ENCODE measurements at regions not wholly inside any gene's neighbourhood (a gene's known extent, or its start where the extent isn't known, plus 50 kb on each side); places are given as distances from the start of the nearest gene placed in this dataset.

- POLR2A ChIA-PET: no interaction called here
- H3K9me3 ChIP-seq (replicated peaks; ENCODE audit: control insufficient read depth, insufficient read depth, low read length): no peaks in the 10 kb centered on the region
- H3K36me3 ChIP-seq (ENCODE audit: control insufficient read depth in 2 of 2, extremely low read depth in 1 of 2, insufficient read depth in 2 of 2, low read length in 2 of 2): no peaks in the 10 kb centered on the region
- FAIRE-seq (no peak), DNase-seq (ENCODE audit: low read depth, low spot score) (peak; percentile 1)
- no peak overlapping the region for H3K9ac ChIP-seq (replicated peaks; ENCODE audit: extremely low read depth, insufficient read depth, low read length)
- no peaks in the 10 kb centered on the region for H3K79me2 ChIP-seq (ENCODE audit: control insufficient read depth, insufficient read depth, low read length)
- no peak overlapping the region for H3K27ac ChIP-seq (ENCODE audit: insufficient read depth, low read depth, low read length)
- H3K27me3 ChIP-seq (ENCODE audit: control insufficient read depth in 2 of 2, insufficient read depth in 2 of 2, low read length in 2 of 2): no peaks in the 10 kb centered on the region
- H3K9me1 ChIP-seq (replicated peaks; ENCODE audit: control insufficient read depth, extremely low read depth, insufficient read depth, low read length): no peaks in the 10 kb centered on the region
- no peak overlapping the region for H3K4me3 ChIP-seq (replicated peaks in 1 of 3; ENCODE audit: insufficient read depth in 1 of 3, low read depth in 1 of 3, low read length in 3 of 3)
- CTCF ChIA-PET: no interaction called here
- TF ChIP-seq GATA2 (IDR thresholded peaks at IDR 0.05; ENCODE audit: insufficient read depth, insufficient read length, low read depth, low read length) (no peak), MAX (IDR thresholded peaks at IDR 0.05; ENCODE audit: insufficient read depth, insufficient read length) (no peak), JUN (IDR thresholded peaks at IDR 0.05; ENCODE audit: borderline replicate concordance, insufficient read depth, insufficient read length, low read depth) (no peak), MYC (IDR thresholded peaks at IDR 0.05; ENCODE audit: low read depth, low read length) (no peak), EZH2 (IDR thresholded peaks at IDR 0.05; ENCODE audit: borderline replicate concordance, low read depth, low read length, severe bottlenecking) (no peak), POLR2AphosphoS5 (IDR thresholded peaks at IDR 0.05; ENCODE audit: insufficient read depth, low read depth, low read length) (no peak), POLR2A (IDR thresholded peaks at IDR 0.05; ENCODE audit: low read depth, low read length) (no peak), FOS (IDR thresholded peaks at IDR 0.05; ENCODE audit: borderline replicate concordance, insufficient read depth, low read length) (no peak)
- TF ChIP-seq, protein P1, sequence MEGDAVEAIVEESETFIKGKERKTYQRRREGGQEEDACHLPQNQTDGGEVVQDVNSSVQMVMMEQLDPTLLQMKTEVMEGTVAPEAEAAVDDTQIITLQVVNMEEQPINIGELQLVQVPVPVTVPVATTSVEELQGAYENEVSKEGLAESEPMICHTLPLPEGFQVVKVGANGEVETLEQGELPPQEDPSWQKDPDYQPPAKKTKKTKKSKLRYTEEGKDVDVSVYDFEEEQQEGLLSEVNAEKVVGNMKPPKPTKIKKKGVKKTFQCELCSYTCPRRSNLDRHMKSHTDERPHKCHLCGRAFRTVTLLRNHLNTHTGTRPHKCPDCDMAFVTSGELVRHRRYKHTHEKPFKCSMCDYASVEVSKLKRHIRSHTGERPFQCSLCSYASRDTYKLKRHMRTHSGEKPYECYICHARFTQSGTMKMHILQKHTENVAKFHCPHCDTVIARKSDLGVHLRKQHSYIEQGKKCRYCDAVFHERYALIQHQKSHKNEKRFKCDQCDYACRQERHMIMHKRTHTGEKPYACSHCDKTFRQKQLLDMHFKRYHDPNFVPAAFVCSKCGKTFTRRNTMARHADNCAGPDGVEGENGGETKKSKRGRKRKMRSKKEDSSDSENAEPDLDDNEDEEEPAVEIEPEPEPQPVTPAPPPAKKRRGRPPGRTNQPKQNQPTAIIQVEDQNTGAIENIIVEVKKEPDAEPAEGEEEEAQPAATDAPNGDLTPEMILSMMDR (IDR thresholded peaks at IDR 0.05; ENCODE audit: extremely low read depth in 1 of 2, insufficient read depth in 1 of 2, low read depth in 1 of 2, low read length in 2 of 2): no peak
- intact Hi-C loops (cut with micrococcal nuclease) (no loop called here), dilution Hi-C loops (cut with MboI; ENCODE audit: extremely low pct_ligation_motif_present, low sequenced_read_pairs) (no loop called here)
- H4K20me1 ChIP-seq (replicated peaks; ENCODE audit: control insufficient read depth, extremely low read depth, insufficient read depth, low read length): no peaks in the 10 kb centered on the region
- H3K4me1 ChIP-seq (ENCODE audit: control insufficient read depth, extremely low read depth, insufficient read depth, low read length): no peaks in the 10 kb centered on the region
- no peak overlapping the region for H2AFZ ChIP-seq (ENCODE audit: low read depth, low read length)
- no peak overlapping the region for H3K4me2 ChIP-seq (ENCODE audit: insufficient read depth, low read length)
- no TSS peak for BruUV-seq (replicated peaks)
Observed at GRCh38 chr13:63700350-63700749, 2284.7 kb upstream of the PCDH20 start.

All from endothelial cell of umbilical vein (primary cell).